ENCODE measurements at regions not wholly inside any gene's neighbourhood (a gene's known extent, or its start where the extent isn't known, plus 50 kb on each side); places are given as distances from the start of the nearest gene placed in this dataset.
"Not testable (repeated sequence)": the region's sequence is repeated elsewhere in the genome, so short reads cannot be mapped to it uniquely, and the experiment has no call there.

- DNase-seq = no peak
Observed at GRCh38 chr12:58009405-58010195, 68.2 kb downstream of the ATP23 start.

- DNase-seq = no peak
Observed at GRCh38 chr12:58011676-58012075, 70.3 kb downstream of the ATP23 start.

- not testable (repeated sequence) for DNase-seq
Observed at GRCh38 chr12:58022379-58023020, 81.1 kb downstream of the ATP23 start.

GRCh38 chr12:58025431-58025830 lies 84.1 kb downstream of the ATP23 start:
- no peak for DNase-seq

- DNase-seq = no peak
Observed at GRCh38 chr12:58026426-58026825, 85.1 kb downstream of the ATP23 start.

GRCh38 chr12:58026897-58027891 lies 85.8 kb downstream of the ATP23 start:
- no peak for DNase-seq

- no peak for DNase-seq
Observed at GRCh38 chr12:58028294-58028693, 86.9 kb downstream of the ATP23 start.

GRCh38 chr12:58029260-58029659 lies 87.9 kb downstream of the ATP23 start:
- DNase-seq = no peak

- DNase-seq = peak; percentile 77
Observed at GRCh38 chr12:58030566-58031279, 89.4 kb downstream of the ATP23 start.

- no peak for DNase-seq
Observed at GRCh38 chr12:58032156-58032555, 90.8 kb downstream of the ATP23 start.

- no peak for DNase-seq
Observed at GRCh38 chr12:58033831-58034230, 92.5 kb downstream of the ATP23 start.

GRCh38 chr12:58034311-58034710 lies 92.9 kb downstream of the ATP23 start:
- DNase-seq = no peak

- no peak for DNase-seq
Observed at GRCh38 chr12:58034712-58035111, 93.3 kb downstream of the ATP23 start.

- DNase-seq = no peak
Observed at GRCh38 chr12:58041441-58041840, 100.1 kb downstream of the ATP23 start.

GRCh38 chr12:58044966-58045365 lies 103.6 kb downstream of the ATP23 start:
- DNase-seq = no peak

GRCh38 chr12:58046271-58046670 lies 104.9 kb downstream of the ATP23 start:
- DNase-seq = no peak

- DNase-seq = no peak
Observed at GRCh38 chr12:58051378-58051777, 110.0 kb downstream of the ATP23 start.

- no peak for DNase-seq
Observed at GRCh38 chr12:58064666-58065065, 123.3 kb downstream of the ATP23 start.

- peak; percentile 15 for DNase-seq
Observed at GRCh38 chr12:58066296-58066695, 124.9 kb downstream of the ATP23 start.

- DNase-seq = no peak
Observed at GRCh38 chr12:58067610-58068387, 126.4 kb downstream of the ATP23 start.

- DNase-seq = no peak
Observed at GRCh38 chr12:58068706-58069105, 127.3 kb downstream of the ATP23 start.

Data from DMS53 (cell line).